Breast epithelium (tissue), 4 donors: ENCODE measurements at regions not wholly inside any gene's neighbourhood (a gene's known extent, or its start where the extent isn't known, plus 50 kb on each side); places are given as distances from the start of the nearest gene placed in this dataset.

Source experiments
- DNase-seq, 2 donors: peaks; one replicate each; pipeline ENCODE4 v3.0.0-alpha.2; 2019; ENCODE audit warnings: low spot score in 2 of 2
- H3K27ac ChIP-seq, 2 donors: fragments of 200-600 bp; sonication (generic) in 1 of 2; one replicate each; pipeline ENCODE4 v1.5.1; 2016 to 2019; ENCODE audit warnings: mild to moderate bottlenecking in 1 of 2
- H3K27me3 ChIP-seq, 2 donors: fragments of 200-600 bp; sonication (generic) in 1 of 2; one replicate each; pipeline versions ENCODE4 v1.5.1 to v1.6.0; 2017 to 2019; ENCODE audit warnings: control low read depth in 1 of 2, mild to moderate bottlenecking in 1 of 2
- H3K36me3 ChIP-seq: fragments of 200-600 bp; one replicate; pipeline ENCODE4 v1.5.1; 2019
- H3K4me1 ChIP-seq, 2 donors: fragments of 200-600 bp; sonication (generic); one replicate each; pipeline ENCODE4 v1.5.1; 2016 to 2019; ENCODE audit warnings: control low read depth in 1 of 2
- H3K4me3 ChIP-seq, 3 donors: fragments of 200-600 bp; sonication (generic); 1 replicate in 2 of 3; 2 replicates in 1 of 3; pipeline ENCODE4 v1.5.1; 2016 to 2019; ENCODE audit warnings: mild to moderate bottlenecking in 3 of 3, moderate library complexity in 2 of 3
- H3K9me3 ChIP-seq, 2 donors: fragments of 200-600 bp; sonication (generic) in 1 of 2; one replicate each; pipeline ENCODE4 v1.5.1; 2016 to 2019; ENCODE audit warnings: control low read depth in 1 of 2
- CTCF ChIP-seq, 3 donors: fragments of 450-650 bp; IDR thresholded peaks; one replicate each; pipeline ENCODE4 v1.5.1; 2016 to 2017; ENCODE audit warnings: antibody characterized with exemption in 3 of 3, mild to moderate bottlenecking in 3 of 3, moderate library complexity in 3 of 3
- POLR2A ChIP-seq: fragments of 450-650 bp; IDR thresholded peaks from one replicate; pipeline ENCODE4 v1.6.1; 2016; ENCODE audit warnings: antibody characterized with exemption, mild to moderate bottlenecking, moderate library complexity
- POLR2AphosphoS5 ChIP-seq, 3 donors: sonication (generic); formaldehyde crosslinking; IDR thresholded peaks; one replicate each; pipeline ENCODE4 v1.6.1; 2017; ENCODE audit warnings: antibody characterized with exemption in 3 of 3
- intact Hi-C: fragments of 100-400 bp; cut with DNase I; formaldehyde crosslinking; loops from one replicate; pipeline ENCODE4 v1.15.1; 2023; ENCODE audit warnings: low total_unique reads

GRCh38 chr1:104082221-104082620 lies 332.5 kb downstream of the AMY1C start:
- no peak for DNase-seq
- H3K27me3 ChIP-seq = no peaks in the 10 kb centered on the region
- no peaks in the 10 kb centered on the region for H3K36me3 ChIP-seq
- no peak overlapping the region for H3K27ac ChIP-seq
- H3K4me3 ChIP-seq = no peak overlapping the region
- H3K9me3 ChIP-seq = no peaks in the 10 kb centered on the region
- intact Hi-C loops = no loop called here
- TF ChIP-seq POLR2AphosphoS5 (IDR thresholded peaks at IDR 0.05) (no peak), CTCF (IDR thresholded peaks at IDR 0.05) (no peak), POLR2A (no peak)
- H3K4me1 ChIP-seq = no peaks in the 10 kb centered on the region

GRCh38 chr1:104084380-104084779 lies 334.7 kb downstream of the AMY1C start:
- no peaks in the 10 kb centered on the region for H3K36me3 ChIP-seq
- TF ChIP-seq CTCF (IDR thresholded peaks at IDR 0.05) = no peak
- TF ChIP-seq POLR2AphosphoS5 (IDR thresholded peaks at IDR 0.05) = no peak
- no peak for TF ChIP-seq POLR2A
- no peaks in the 10 kb centered on the region for H3K4me1 ChIP-seq
- intact Hi-C loops = no loop called here
- no peak overlapping the region for H3K27ac ChIP-seq
- H3K9me3 ChIP-seq = no peaks in the 10 kb centered on the region
- no peaks in the 10 kb centered on the region for H3K27me3 ChIP-seq
- no peak for DNase-seq
- H3K4me3 ChIP-seq = no peak overlapping the region

- Histone ChIP-seq H3K27ac (no peak overlapping the region), H3K36me3 (no peaks in the 10 kb centered on the region), H3K9me3 (no peaks in the 10 kb centered on the region), H3K27me3 (no peaks in the 10 kb centered on the region), H3K4me1 (no peaks in the 10 kb centered on the region), H3K4me3 (no peak overlapping the region)
- no peak for DNase-seq
- intact Hi-C loops = no loop called here
- TF ChIP-seq POLR2A (no peak), POLR2AphosphoS5 (IDR thresholded peaks at IDR 0.05) (no peak), CTCF (IDR thresholded peaks at IDR 0.05) (no peak)
Observed at GRCh38 chr1:104092698-104093097, 343.0 kb downstream of the AMY1C start.

- DNase-seq = no peak
- intact Hi-C loops = no loop called here
- no peaks in the 10 kb centered on the region for H3K36me3 ChIP-seq
Observed at GRCh38 chr1:104098837-104099236, 349.1 kb downstream of the AMY1C start.

GRCh38 chr1:104100115-104100514 lies 350.4 kb downstream of the AMY1C start:
- no peaks in the 10 kb centered on the region for H3K36me3 ChIP-seq
- no peaks in the 10 kb centered on the region for H3K27me3 ChIP-seq
- no peak for DNase-seq
- H3K9me3 ChIP-seq = no peaks in the 10 kb centered on the region
- no peak overlapping the region for H3K27ac ChIP-seq
- intact Hi-C loops = no loop called here
- no peaks in the 10 kb centered on the region for H3K4me1 ChIP-seq
- TF ChIP-seq POLR2AphosphoS5 (IDR thresholded peaks at IDR 0.05) (no peak), POLR2A (no peak), CTCF (IDR thresholded peaks at IDR 0.05) (no peak)
- H3K4me3 ChIP-seq = no peak overlapping the region

More at GRCh38 chr1:104098837-104099236, 349.1 kb downstream of the AMY1C start:
- Histone ChIP-seq H3K4me1 (no peaks in the 10 kb centered on the region), H3K4me3 (no peak overlapping the region), H3K9me3 (no peaks in the 10 kb centered on the region), H3K27me3 (no peaks in the 10 kb centered on the region), H3K27ac (no peak overlapping the region)
- no peak for TF ChIP-seq POLR2A
- no peak for TF ChIP-seq POLR2AphosphoS5 (IDR thresholded peaks at IDR 0.05)

- Histone ChIP-seq H3K4me1 (no peaks in the 10 kb centered on the region), H3K9me3 (no peaks in the 10 kb centered on the region), H3K27me3 (no peaks in the 10 kb centered on the region), H3K27ac (no peak overlapping the region), H3K36me3 (no peaks in the 10 kb centered on the region), H3K4me3 (no peak overlapping the region)
- TF ChIP-seq CTCF (IDR thresholded peaks at IDR 0.05) (no peak), POLR2A (no peak), POLR2AphosphoS5 (IDR thresholded peaks at IDR 0.05) (no peak)
- intact Hi-C loops = no loop called here
- no peak for DNase-seq
Observed at GRCh38 chr1:104105465-104105864, 355.8 kb downstream of the AMY1C start.
